ENCODE measurements at regions not wholly inside any gene's neighbourhood (a gene's known extent, or its start where the extent isn't known, plus 50 kb on each side); places are given as distances from the start of the nearest gene placed in this dataset.

GRCh38 chr20:39789411-39789810, 827.3 kb downstream of the DHX35 start:
- TF ChIP-seq CTCF (conservative IDR thresholded peaks at IDR 0.05) = no peak
- TF ChIP-seq EZH2 (IDR thresholded peaks at IDR 0.05; ENCODE audit: low read depth) = no peak
